Fibroblast of mammary gland (primary cell): ENCODE measurements at regions not wholly inside any gene's neighbourhood (a gene's known extent, or its start where the extent isn't known, plus 50 kb on each side); places are given as distances from the start of the nearest gene placed in this dataset.

Experiments used
- DNase-seq: peaks from one replicate; pipeline ENCODE4 v3.0.0-alpha.2; 2010; ENCODE audit warnings: low read depth
- H3K4me3 ChIP-seq: 2 replicates; pipeline ENCODE4 v1.5.1; 2011; ENCODE audit warnings: low read depth, mild to moderate bottlenecking, low read length, moderate library complexity; ENCODE audit not compliant: control insufficient read depth
- CTCF ChIP-seq: conservative IDR thresholded peaks from 2 replicates; pipeline ENCODE4 v1.5.1; 2011; ENCODE audit warnings: low read depth, low read length, inconsistent platforms; ENCODE audit not compliant: control insufficient read depth, insufficient read depth

- TF ChIP-seq CTCF = no peak
- no peak overlapping the region for H3K4me3 ChIP-seq
- DNase-seq = no peak
Measured at GRCh38 chr1:113269168-113269963, 120.9 kb upstream of the MAGI3 start.

- H3K4me3 ChIP-seq = no peak overlapping the region
- TF ChIP-seq CTCF = no peak
- DNase-seq = no peak
Measured at GRCh38 chr1:113271039-113271438, 119.3 kb upstream of the MAGI3 start.

GRCh38 chr1:113275083-113275482 is 115.2 kb upstream of the MAGI3 start:
- DNase-seq = no peak
- H3K4me3 ChIP-seq = no peak overlapping the region
- no peak for TF ChIP-seq CTCF

GRCh38 chr1:113275691-113276090 is 114.6 kb upstream of the MAGI3 start:
- no peak overlapping the region for H3K4me3 ChIP-seq
- TF ChIP-seq CTCF = no peak
- no peak for DNase-seq

- no peak for DNase-seq
- no peak for TF ChIP-seq CTCF
- H3K4me3 ChIP-seq = no peak overlapping the region
Measured at GRCh38 chr1:113276507-113276906, 113.8 kb upstream of the MAGI3 start.

- H3K4me3 ChIP-seq = no peak overlapping the region
- no peak for TF ChIP-seq CTCF
- DNase-seq = no peak
Measured at GRCh38 chr1:113278371-113278770, 111.9 kb upstream of the MAGI3 start.
